ENCODE measurements at regions not wholly inside any gene's neighbourhood (a gene's known extent, or its start where the extent isn't known, plus 50 kb on each side); places are given as distances from the start of the nearest gene placed in this dataset.

- TF ChIP-seq, protein P1, sequence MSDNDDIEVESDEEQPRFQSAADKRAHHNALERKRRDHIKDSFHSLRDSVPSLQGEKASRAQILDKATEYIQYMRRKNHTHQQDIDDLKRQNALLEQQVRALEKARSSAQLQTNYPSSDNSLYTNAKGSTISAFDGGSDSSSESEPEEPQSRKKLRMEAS (IDR thresholded peaks at IDR 0.05; ENCODE audit: low read depth): no peak
- TF ChIP-seq USF2 (IDR thresholded peaks at IDR 0.05; ENCODE audit: borderline replicate concordance, low read depth, low read length): no peak
- TF ChIP-seq EP300 (IDR thresholded peaks at IDR 0.05; ENCODE audit: borderline replicate concordance in 1 of 2, low read depth in 1 of 2, low read length in 1 of 2): no peak
- TF ChIP-seq POLR2AphosphoS5 (IDR thresholded peaks at IDR 0.05; ENCODE audit: low read depth, low read length): no peak
- TF ChIP-seq, protein P2, sequence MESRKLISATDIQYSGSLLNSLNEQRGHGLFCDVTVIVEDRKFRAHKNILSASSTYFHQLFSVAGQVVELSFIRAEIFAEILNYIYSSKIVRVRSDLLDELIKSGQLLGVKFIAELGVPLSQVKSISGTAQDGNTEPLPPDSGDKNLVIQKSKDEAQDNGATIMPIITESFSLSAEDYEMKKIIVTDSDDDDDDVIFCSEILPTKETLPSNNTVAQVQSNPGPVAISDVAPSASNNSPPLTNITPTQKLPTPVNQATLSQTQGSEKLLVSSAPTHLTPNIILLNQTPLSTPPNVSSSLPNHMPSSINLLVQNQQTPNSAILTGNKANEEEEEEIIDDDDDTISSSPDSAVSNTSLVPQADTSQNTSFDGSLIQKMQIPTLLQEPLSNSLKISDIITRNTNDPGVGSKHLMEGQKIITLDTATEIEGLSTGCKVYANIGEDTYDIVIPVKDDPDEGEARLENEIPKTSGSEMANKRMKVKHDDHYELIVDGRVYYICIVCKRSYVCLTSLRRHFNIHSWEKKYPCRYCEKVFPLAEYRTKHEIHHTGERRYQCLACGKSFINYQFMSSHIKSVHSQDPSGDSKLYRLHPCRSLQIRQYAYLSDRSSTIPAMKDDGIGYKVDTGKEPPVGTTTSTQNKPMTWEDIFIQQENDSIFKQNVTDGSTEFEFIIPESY (IDR thresholded peaks at IDR 0.05; ENCODE audit: borderline replicate concordance, low read depth): no peak
- no peak for TF ChIP-seq JUND (IDR thresholded peaks at IDR 0.05)
- TF ChIP-seq RCOR1 (IDR thresholded peaks at IDR 0.05; ENCODE audit: low read length): no peak
- TF ChIP-seq, protein P3, sequence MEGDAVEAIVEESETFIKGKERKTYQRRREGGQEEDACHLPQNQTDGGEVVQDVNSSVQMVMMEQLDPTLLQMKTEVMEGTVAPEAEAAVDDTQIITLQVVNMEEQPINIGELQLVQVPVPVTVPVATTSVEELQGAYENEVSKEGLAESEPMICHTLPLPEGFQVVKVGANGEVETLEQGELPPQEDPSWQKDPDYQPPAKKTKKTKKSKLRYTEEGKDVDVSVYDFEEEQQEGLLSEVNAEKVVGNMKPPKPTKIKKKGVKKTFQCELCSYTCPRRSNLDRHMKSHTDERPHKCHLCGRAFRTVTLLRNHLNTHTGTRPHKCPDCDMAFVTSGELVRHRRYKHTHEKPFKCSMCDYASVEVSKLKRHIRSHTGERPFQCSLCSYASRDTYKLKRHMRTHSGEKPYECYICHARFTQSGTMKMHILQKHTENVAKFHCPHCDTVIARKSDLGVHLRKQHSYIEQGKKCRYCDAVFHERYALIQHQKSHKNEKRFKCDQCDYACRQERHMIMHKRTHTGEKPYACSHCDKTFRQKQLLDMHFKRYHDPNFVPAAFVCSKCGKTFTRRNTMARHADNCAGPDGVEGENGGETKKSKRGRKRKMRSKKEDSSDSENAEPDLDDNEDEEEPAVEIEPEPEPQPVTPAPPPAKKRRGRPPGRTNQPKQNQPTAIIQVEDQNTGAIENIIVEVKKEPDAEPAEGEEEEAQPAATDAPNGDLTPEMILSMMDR (IDR thresholded peaks at IDR 0.05): no peak
These were observed 93.3 kb upstream of the DUSP5 start for GRCh38 chr10:110404413-110404812.
